HG02759 (cell line): ENCODE measurements at regions not wholly inside any gene's neighbourhood (a gene's known extent, or its start where the extent isn't known, plus 50 kb on each side); places are given as distances from the start of the nearest gene placed in this dataset.

ENCODE experiments used
- ATAC-seq: cut with Tn5 transposase; IDR thresholded peaks from one replicate; pipeline ENCODE4 v1.9.1; 2021; ENCODE audit warnings: mild to moderate bottlenecking, moderate library complexity; ENCODE audit not compliant: unreplicated experiment

DNA sequence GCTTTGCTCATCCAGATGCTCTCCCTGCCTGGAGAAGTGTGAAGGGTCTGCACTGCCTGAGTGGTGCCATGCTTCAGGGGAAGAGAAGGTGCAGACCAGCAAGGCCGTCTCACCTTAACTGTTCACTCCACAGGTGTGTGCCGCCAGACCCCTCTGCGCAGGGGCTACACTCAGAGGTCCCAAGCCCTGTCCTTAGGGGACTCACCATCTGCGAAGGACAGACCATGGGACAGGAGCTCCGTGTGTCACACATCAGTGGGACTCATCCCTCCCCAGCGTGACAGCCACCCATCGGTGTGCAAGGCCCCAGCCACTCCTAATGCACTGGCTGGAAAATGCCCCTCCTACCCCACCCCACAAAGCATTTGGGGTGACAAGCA is 142.9 kb downstream of the OLFM1 start:
- no peak for ATAC-seq

DNA sequence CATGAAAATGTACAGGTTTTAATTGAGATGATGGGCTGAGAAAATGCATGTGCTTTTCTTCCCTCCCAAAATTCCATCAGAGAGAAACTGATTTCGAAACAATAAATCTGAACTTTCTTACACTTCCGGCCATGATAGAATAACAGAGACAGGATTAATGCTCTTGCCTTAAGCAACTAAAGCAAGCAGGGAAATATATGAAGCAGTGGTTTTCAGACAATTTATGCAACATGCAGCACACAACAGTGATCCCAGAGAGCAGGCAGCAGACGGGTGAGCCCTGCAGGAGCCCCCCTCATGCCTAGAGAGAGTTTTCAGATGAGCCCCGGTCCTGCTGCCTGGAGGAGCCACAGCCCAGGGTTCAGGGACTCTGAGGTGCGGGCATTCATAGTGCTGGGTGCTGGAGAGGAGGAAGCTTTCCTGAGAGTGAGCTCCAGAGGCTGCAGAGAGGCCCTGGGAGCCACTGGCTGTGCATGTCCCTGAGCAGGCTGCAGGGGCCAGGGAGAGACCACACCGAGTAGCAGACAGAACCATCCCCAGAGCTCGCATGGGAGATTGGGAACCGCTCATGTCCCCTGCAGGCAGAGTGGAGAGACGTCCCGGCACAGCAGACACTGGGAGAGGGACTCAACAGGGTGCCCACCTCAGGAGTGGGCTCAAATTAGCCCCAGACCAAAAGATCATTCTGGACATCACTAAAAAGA is 143.5 kb downstream of the OLFM1 start:
- ATAC-seq, result no peak

DNA sequence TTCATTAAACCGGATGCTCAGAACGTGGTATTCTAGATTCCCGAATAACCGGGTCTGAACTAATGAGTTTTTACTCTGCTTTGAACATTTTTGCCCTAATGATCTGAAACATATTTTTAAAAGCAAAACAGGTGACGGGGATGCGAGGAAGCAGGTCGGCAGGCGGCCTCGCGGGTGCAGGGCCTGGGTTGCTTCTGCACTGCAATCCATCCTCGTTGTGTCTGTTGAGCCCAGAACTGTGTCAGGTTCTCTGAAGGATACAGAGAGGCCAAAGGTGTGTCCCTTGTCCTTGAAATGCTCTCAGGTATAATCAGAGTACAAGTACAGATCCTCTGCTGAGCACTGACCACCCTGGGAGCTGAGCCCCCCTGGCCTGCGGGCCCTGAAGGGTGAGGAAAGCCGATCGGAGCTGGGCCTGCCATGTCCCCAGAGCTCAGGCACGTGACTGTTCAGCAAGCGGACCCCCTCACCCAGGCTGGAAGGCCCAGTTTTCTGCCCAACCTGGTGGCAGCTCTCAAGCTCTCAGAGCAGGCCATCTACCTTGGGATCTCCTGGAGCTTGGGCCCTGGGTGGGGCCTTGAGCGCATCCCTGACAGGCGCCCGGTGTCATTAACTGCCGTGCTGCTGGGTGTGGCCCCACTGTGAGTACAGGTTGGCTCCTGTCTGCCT is 151.8 kb downstream of the OLFM1 start:
- no peak for ATAC-seq

DNA sequence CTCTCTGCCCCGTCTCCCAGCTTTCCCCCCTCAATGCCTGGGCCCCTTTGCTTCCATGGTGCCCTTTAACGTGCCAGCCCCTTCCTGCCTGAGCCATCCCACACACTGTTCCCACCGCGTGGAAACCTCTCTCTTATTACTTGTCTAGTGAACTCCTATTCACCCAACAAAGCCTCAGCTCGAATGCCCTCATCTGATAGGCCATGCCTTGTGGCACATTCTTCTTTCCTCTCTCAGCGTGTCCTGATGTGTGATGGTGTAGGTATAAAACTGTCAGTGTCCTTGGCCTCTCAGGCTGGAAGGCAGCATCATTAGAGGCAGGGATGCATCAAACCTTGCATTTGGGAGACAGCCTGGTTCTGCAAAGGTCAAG is 152.3 kb downstream of the OLFM1 start:
- ATAC-seq, result no peak

DNA sequence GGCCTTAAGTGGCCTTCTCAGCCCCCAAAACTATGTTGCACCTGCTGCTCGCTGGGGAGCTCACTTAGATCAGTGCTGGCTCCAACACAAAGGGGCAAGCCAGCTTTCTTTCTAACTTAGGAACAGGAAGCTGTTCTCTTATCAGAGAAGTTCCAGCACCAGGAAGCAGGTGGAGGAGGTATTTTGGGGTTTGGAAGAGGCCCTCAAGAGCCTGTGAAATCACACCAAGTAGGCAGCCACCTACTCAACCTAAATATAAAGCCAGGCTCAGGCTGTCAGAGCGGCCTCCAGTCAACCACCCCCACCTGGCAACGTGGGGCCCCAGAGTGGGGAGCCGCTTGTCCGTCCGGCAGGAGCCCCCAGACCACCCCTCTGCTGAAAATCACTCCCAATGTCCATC is 152.8 kb downstream of the OLFM1 start:
- no peak for ATAC-seq

DNA sequence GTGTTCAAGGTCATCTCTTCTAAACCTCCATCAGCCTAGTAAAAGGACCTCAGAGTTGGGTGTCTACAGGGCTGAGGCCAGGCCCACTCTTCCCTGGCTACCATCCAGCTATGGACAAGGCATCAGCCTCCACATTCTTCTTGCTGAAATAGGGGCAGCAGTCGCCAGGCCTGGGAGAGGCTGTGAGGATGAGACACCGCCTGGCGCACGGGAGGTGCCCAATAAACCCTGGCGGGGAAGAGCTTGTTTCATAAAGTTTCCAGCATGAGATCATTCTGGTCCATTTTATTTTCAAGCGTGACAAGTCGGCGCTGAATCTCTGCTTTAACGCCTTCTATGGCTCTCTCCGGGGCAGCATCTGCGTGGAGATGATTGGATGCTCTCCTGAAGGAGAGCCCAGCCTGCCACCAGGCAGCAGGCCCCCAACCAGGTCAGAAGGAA is 153.4 kb downstream of the OLFM1 start:
- ATAC-seq, result no peak

DNA sequence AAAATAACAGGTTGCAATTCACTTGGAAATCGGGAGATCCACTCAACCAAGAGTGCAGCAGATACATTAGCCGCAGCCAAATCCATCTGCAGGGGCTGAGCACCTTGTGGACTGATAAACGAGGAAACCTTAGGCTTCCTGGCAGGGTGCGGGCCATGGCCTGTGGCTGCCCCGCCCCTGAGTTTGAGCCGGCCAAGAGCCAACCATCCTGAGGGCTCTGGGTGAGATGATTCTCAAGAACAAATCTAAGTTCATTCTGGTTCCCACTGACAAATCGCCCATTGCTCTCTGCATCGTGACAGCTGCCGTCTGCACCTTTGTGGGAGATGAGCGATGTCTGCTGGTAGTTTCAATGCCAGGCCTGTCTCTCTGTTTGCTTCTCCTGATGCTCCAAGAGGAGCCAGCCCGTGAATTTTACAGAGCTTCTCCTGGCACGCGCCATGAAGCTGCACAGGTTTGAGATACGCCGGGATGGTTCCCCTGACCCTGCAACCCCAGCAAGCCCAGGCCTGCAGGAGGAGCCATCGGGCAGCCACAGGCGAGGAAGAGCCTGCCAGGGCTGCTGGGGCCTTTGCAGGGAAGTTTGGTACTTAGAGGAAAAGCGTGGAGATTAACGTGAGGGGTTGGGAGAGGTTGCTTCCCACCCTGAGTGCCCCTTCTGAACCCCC is 154.0 kb downstream of the OLFM1 start:
- no peak for ATAC-seq

DNA sequence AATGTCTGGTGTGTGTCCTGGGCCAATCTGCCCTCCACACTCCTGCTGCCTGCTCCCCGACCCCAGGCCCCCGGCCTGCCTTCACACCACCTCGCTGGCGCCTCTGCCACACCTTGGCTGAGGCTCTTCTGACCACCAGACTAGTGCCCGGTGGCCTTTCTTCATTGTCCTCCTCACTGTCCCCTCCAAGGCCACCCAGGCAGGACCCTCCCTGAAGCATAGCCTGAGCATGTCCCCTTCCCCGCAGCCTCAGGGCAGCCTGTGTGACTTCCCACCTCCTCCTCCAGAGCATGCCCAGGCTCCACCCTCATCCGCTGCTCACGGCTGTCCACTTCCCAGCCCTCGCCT is 154.6 kb downstream of the OLFM1 start:
- ATAC-seq, result no peak

DNA sequence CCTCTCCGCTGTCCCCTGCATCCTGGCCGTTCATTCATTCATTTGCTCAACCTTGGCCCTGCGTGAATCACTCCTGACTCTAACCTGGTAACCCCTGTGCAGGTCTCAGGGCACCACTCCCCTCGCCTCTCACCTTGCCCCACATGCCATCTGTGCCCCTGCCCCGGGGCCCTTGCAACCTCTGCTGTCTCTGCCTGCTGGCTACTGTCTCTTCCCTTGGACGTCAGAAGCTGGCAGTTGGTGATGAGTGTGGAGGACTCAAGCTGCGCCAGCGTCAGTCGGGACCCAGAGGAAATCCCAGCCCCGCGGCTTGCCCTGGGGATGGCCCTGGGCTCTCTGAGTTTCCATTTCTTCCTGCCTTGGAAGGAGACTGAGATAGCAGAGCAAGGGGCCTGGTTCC is 154.9 kb downstream of the OLFM1 start:
- no peak for ATAC-seq

DNA sequence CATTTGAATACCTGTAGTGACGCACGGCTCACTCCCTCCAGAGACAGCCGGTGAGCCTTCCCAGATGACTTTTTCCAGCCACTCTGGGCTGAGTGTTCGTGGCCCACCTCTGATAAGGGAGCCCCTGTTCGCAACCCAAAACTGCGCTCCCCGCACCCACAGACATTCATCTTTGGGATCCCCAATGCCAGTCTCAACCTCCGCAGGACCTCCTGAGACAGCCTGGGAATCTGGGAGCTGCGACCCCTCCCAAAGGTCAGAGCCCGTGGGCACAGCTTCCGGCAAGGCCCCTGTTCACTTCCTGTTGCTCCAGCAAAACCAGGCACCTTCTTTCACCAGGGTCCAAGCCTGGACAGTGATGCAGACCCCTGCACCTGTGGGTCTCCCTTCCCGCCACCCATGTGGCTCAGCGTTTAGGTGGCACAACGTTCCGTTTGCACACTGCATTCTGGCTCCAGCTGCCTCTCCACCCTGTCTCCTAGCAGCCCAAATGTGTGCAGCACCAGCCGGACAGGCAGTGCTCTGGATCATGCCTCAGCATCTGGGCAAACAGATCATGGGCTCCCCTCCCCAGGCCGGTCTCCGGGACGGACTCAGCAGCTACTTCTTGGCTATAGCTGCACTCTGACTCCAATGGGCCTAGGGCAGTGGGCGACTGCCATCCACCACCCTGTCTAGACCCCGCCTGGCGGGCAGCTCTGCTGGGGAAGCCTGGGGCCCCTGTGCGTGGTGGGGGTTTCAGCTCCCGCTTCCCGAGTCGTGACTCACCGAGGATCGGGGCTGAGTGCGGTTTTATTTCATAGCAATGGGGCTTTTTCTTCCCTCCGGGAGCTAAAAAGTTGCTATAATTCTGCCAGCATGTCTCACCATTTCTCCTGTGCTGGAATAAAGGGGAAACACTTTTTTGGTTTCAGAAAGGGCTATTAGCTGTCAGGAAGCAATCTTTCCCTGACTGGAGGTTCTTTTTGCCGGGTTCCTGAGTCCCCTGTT is 156.0 kb downstream of the OLFM1 start:
- no peak for ATAC-seq

DNA sequence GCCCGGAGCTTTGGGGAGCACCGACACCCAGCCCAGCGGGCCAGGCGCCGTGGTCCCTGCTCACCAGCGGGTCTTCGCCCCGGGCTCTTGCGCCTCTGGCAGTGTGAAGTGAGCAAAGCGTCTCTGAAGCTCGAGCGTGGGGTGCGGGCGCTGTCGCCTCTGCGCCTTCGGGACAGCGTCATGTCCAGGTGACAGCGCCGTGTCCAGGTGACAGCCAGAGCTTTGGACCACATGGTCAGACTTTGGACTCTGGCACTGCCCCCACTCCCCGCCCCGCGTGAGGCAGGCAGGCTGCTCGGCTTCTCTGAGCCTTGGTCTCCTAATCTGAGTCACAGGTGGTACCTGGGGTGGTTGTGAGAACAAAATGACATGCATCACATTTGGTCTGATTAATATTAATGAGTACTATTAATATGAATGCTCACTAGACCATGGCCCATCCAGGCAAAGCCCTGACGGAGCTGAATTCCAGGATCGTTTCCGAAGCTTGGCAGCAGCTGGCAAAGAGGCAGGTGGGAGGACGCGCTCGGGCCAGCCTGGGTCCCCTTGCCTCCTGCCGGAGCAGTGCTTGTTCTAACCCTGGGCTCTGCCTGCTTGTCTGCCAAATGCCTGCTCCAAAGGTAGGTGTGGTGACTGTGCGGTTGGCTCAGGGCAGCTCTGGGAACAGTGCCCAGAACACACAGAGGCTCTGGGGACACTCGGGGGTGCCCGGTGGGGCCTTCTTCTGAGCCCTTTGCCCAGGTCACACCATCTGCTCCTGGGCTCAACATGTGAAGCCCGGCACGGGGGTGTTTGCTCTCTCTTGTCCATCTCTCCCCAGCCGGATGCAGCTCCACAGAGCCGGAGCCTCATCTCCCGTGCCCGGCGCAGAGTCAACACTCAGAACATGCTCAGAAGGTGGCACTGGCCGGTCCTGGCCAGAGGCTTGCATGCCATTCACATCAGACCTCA is 157.1 kb downstream of the OLFM1 start:
- ATAC-seq, result no peak

DNA sequence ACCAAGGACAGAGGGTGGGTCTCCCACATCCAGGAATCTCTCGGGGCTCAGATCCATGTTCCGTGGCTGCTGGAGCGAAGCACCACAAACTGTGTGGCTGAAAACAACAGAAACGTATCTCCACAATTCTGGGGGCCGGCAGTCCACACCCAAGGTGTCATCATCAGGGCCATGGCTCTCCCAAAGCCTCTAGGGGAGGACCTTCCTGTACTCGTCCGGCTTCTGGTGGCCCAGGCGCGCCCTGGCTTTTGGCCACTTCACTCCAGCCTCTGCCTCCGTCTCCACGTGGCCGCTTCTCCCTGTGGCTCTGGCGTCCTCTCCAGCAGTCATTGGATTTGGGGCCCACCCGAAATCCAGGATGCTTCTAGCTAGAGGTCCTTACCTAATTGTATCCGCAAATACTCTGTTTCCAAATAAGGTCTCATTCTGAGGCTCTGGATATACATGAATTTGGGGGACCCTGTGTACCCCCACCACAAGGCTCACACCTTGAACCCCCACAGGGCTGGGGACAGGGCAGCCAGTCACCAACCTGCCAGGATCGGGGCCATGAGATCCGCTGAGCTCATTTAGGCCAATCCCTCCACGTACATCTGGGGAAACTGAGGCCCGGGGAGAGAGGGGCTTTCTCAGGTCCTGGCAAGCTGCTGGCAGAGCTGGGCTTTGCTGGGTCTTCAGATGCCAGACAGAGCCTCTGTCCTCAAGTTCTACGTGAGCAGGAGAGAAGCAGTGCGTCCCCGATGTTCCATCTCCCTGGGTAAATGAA is 158.2 kb downstream of the OLFM1 start:
- no peak for ATAC-seq

DNA sequence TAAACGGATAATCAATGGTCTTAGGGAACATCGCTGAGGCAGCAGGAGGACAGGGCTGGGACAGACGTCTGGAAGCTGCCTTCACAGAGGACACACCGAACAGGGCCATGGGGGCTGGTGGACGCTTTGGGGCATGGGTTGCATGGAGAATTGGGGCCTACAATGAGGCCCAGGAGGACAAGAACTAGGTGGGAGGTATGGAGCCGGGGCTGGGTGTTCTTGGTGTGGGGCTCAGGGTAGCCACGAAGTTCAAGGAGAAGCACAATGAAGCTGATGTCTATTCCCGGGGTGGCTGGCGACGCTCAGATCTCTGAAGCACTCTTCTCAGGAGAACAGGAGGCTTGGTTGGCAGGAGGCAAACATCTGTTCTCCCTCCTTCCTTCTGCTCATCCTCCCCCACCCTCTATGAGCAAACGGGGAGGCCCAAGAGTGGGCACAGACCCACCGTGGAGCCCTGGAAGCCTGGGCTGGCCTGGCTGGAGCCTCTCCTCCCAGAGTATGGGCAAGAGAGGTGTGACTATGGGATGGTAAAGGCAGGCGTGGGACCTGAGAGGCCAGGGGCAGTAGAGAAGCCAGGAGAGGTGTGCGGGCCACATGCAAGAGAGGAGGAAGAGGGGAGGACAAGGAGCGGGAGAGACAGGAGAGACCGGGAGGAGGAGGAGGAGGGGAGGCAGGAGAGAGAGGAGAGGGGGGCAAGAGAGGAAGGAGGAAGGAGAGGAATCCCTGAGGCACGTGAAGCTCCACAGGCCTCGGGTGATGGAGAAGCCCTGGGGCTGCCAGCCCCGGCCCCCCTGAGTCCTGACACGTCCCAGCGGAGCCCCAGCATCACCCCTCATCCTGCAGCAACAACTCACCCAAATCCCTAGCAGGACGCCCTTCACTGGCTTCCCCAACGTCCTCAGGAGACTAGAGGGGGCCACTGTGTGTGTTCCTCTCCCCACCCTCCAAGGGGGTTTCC is 159.1 kb downstream of the OLFM1 start:
- no peak for ATAC-seq

DNA sequence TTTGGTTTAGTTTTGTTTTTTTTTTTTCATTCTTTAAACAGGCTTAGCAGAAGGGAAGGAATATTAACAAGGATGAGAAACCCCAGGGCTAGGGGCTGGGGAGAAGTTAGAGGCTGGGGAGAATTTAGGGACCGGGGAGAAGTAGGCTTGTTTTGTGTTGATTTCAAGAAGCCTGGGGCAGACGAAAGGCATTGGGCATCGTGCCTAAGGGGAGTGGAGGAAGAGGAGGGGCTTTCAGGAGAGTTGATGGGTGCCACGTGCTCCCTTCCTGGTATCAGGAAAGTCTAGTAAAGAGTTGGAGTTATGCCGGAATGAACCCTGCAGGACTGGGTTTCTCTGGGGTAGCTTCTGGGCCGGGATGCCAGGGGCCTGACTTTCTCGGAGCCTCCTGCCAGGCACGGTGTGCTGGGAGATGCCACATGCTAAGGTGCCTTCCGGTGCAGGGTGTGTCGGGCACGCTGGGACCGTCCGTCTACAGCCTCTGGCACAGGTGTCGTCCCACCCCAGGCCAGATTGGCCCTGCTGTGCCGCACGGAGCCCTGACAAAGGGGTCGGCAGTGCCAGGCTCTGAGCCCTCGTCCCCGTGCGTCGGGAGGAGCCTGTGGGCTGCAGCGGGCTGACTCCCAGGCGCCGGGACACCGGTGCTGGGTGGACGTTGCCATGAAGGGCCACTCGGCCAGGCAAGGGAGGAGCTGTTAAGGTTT is 159.9 kb downstream of the OLFM1 start:
- ATAC-seq, result no peak

DNA sequence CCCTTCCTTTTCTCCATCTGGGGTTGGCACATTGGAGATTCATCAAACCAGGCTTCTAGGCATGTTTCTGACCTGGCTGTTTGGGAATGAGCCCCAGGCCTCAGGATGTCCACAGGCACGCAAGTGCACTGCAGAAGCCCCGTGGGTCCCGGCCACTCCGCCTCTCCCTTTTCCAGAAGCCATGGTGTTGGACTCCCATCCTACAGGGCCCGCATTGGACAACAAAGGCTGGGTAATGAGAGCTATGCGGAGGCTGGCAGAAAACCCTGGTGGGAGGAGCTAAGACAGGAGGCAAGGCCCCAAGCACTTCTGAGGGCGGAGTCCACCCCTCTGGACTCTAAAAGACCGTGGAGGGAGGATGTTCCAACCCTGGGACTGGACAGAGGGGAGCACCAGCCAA is 160.6 kb downstream of the OLFM1 start:
- ATAC-seq, result no peak

DNA sequence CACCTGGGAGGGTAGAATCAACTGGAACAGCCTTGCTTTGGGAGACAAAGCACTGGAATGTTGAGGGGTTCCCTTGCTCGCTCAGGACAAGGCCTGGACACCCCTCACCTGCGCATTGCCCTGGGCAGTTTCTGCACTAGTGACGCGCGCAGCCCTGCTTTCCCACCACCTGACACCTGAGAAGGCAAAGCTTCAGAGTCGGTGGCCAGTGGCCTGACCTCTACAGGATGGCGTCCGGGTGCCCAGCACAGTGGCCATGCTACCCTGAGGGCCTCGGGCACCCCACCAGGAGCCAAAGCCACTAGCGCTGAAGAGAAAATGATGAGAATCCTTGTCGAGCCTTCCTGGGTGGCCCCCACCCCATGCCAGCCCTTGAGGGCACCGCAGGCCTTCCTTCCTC is 161.3 kb downstream of the OLFM1 start:
- no peak for ATAC-seq

DNA sequence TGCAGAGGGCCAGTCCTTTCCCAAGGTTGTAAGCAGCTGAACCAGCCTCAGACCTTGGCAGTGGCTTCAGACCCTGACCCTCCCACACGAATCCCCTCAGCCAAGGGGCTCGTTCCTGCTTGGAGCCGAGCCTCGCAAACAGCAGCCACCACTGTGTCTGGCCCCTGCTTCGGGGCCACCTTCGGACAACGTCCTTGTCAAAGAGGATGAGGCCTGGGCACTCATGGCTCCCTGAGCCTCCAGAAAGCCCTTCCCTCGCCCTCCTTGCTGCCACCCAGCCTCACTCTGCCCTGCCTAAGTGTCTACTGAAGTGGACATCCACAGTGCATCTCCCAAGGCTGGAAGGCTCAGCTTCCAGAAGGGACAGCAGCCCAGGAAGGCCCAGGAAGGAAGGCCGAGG is 161.7 kb downstream of the OLFM1 start:
- ATAC-seq, result no peak

DNA sequence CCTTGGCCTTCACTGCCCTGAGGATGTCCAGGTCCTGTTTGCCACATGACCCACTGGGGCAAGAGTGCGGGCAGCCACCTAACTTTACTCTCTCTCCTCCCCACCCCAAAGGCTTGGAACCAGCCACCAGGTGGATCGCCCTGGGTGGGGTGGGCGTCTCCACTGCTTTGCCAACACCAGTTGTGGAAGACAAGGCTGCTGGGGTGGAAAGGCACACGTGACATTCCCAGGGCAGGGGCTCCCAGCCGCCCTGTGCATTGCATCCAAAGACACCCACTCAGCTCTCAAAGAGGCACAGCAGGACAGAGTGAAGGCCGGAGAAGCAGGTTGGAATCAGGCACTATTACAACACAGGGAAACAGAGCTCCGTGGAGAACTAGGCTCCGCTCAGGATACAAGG is 162.2 kb downstream of the OLFM1 start:
- ATAC-seq, result no peak
